HG03108 (cell line): ENCODE measurements at regions not wholly inside any gene's neighbourhood (a gene's known extent, or its start where the extent isn't known, plus 50 kb on each side); places are given as distances from the start of the nearest gene placed in this dataset.

Source experiments
- ATAC-seq: cut with Tn5 transposase; IDR thresholded peaks from one replicate; pipeline ENCODE4 v1.9.1; 2021; ENCODE audit warnings: moderate library complexity; ENCODE audit not compliant: unreplicated experiment

DNA sequence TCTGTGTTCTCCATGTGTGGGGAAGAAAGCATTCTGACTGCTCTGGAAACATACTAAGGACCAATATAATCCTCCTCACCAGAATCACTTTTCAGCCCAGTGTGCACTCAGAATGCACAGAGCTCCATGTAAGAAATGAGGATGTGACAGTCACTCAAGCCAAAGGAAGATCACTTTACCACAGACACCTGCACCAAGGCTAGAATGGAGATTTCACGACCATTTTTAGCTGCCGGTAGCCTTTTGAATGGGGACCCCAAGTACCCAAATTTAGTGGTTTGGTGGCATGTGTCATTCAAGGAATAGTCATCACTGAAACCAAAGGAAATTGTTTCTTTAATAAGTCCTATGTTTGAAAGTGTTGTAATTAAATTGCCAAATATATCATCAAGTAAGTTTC is 613.2 kb upstream of the ACVR2A start:
- ATAC-seq: peak; percentile 70

- ATAC-seq: no peak
Measured at GRCh38 chr2:147231081-147231480, 613.7 kb upstream of the ACVR2A start.

- no peak for ATAC-seq
Measured at GRCh38 chr2:147227313-147227712, 617.5 kb upstream of the ACVR2A start.

DNA sequence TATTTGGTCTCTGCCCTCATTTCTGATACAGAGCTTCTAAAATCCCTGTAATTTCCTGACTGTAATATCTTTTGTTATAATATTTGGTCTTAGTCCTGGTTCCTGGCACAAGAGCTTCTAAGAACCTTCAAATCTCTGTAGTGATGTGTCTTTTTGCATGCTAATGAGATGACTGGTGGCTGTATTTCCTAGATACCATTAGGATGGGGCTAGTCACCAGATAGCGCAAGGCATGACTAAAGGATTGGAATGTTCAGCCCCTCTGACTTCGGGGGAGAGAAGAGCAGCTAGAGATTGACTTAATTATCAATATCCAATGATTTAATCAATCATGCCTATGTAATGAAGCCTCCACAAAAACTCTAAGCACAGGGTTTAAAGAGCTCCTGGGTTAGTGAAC is 620.8 kb upstream of the ACVR2A start:
- ATAC-seq: no peak

DNA sequence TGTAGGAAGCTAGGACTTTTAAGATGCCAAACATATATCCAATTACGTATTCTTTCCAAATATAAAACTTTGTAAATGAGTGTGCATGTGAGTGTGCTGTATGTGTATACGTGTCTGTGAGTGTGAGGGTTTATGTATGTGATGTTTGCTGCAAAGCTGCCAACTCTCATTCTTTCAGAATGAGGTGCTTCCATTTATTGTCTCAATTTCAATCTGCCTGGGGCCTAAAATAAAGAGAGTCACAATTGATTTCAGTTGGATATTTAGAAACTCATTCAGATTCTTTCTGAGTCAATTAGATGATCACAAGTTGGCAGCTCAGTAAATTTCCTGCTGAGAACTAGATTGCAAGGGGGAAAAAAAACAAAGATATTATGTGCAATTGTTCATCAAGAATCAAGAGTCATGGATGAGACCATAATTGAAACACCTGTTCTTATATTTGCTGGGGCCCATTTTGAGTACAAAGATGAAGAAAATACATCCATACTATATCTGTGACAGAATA is 621.2 kb upstream of the ACVR2A start:
- ATAC-seq: no peak

DNA sequence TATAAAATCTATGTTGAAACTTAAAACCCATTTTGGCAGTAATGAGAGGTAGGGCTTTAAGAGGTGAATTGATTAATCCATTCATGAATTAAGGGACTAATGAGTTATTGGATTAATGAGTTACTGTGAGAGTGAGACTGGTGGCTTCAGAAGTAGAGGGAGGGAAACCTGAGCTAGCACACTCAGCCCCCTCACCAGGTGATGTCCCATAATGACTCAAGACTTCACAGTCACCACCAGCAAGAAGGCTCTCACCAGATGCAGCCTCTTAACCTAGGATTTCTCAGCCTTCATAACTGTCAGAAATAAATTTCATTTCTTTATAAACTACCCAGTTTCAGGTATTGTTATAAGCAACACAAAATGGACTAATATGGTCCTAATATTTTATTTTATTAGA is 621.7 kb upstream of the ACVR2A start:
- no peak for ATAC-seq

DNA sequence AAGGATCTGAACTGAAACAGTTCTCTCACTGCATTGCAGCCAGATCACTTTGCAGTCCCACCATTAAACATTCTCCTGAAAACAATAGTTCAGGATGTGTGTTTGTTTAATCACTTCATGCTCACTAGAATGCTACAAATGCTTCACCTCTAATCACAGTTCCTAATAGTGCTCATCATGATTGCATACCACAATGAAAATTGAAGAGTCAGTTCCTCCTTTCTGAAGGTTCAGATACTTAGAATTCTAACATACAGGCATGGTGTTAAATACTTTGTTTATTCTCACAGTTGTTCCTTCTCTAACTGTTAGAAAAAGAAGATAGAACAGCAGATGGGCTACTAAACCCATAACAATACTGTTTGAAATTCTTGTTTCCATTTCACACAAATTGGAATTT is 622.3 kb upstream of the ACVR2A start:
- ATAC-seq: no peak

GRCh38 chr2:147214914-147215313 is 629.9 kb upstream of the ACVR2A start:
- no peak for ATAC-seq

DNA sequence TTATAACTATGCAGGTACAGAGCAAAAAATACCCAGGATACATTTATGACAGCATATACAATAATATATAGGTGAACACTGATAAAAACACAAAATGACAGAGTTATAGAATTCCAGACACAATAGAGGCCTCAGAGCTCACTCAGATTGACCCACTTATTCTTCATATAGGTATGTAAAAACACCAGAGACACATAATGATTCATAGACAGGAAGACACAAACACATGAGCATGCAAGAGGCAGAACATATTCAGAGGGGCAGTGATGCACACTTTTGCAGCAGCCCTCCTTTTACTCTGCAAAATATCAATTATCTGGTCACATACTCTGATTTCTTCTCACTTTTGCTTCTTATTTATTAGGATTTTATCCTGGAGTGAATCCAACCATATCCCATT is 633.3 kb upstream of the ACVR2A start:
- ATAC-seq: no peak

DNA sequence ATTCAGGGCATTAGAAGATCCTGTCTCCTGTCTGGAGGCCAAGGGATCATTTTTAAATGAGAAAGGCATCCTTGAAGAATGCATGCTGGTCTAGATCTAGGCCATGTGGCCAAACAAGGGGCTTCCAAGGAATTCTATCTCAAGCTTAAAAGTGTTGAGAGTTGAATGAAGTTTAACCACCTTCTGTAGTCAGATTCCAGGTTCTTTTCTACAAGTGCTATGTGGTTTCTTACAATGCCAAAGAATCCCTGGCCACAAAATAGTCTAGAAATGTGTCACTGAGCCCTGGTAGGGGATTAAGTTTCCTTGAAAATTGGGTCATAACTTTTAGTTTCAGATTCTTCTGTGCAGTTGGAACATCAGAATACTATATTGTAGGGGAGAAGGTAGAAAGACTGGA is 640.7 kb upstream of the ACVR2A start:
- no peak for ATAC-seq

DNA sequence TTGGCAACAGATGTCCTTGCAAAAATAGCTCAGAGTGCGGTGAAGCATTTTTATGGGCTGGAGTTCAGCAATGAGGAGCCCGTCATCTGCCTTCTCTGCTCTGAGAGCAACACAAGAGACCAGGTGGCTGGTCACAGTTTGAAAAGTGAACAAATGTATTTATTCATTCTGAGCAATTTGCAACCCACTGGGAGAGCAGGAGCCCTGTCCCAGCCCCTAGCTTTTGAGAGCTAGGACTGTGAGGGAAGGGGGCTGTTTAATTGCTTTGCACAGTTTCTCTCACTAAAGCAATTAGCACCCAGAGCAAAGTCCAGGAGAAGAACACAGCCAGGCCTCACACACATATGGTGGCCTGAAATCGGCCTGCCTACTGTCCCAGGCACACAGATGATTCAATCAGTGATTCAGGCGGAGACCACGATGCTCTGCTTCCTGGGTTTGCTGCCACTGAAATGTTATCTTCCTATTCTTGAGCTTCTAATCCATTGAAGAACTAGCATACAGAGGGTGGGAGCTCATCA is 646.1 kb upstream of the ACVR2A start:
- no peak for ATAC-seq

DNA sequence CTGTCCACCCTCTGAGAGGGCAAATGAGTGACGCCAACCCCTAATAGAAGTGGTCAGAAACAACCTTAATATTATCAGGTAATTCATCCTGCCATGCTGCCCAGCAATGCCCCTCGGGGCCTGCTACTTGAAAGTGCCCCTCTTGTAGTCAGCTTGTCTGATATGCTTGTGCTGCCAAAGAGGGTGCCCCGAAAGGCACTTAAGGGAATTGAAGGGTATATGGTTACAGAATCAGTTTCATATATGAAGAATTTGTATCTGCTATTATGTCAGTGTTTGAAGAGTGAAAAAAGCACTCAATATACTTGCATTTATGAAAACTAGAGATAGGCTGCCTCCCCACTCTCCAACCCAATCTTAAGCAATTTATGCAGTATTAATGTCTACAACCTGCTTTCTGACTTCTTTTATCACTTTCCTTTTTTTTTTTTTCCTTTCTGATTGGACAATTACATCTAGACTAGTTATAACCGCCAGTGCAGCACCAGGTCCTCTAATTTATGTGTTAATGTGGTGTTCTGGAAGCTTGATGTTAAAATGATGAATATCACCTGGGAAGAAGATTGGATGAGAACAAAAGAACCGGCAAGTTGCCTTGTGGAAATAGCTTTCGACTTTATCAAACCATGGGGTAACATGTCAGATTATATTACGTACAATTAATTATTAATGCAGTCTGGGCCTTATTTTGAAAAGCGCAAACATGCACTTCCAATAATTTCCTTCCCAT is 646.9 kb upstream of the ACVR2A start:
- no peak for ATAC-seq

- peak; percentile 74 for ATAC-seq
Measured at GRCh38 chr2:147182260-147182659, 662.6 kb upstream of the ACVR2A start.

- ATAC-seq: peak; percentile 53
Measured at GRCh38 chr2:147181351-147182029, 663.3 kb upstream of the ACVR2A start.

GRCh38 chr2:147177071-147177857 is 667.6 kb upstream of the ACVR2A start:
- ATAC-seq: no peak

DNA sequence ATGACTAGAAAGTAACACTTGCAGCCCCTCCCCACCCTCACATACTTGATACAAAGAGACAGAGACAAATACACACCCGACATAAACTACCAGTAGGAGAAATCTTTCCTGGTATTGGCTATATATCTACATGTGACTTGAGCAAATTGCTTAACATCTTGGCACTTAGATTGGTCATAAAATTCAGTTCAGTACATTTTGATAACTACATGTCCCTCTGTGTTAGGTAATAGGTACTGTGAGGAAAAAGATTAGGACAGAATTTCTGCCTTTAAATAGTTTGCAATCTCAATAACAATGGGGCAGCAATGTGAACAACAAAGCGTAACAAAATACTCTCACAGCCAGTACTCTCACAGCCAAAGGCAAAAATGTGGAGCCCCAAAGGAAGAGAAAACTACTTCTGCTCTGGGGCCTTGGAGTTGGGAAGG is 670.0 kb upstream of the ACVR2A start:
- ATAC-seq: no peak

DNA sequence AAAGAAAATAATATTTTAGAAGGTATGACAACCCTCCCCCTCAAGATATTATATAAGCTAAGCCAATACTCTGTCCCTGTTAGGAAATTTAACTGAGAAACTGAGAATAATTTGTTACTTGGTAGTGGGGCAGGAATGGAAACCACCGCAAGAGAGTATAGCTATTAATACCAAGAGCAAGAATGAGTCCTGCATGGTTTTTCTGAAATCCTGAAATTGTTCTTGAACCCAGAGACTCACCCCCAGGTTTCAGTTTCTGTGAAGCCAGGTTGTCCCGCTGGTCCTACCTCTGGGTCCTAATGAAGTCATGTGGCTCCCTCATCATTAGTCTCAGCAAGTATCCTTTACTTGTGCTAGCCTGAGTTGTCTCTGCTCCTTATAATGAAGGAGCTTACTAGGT is 671.0 kb upstream of the ACVR2A start:
- ATAC-seq: no peak

DNA sequence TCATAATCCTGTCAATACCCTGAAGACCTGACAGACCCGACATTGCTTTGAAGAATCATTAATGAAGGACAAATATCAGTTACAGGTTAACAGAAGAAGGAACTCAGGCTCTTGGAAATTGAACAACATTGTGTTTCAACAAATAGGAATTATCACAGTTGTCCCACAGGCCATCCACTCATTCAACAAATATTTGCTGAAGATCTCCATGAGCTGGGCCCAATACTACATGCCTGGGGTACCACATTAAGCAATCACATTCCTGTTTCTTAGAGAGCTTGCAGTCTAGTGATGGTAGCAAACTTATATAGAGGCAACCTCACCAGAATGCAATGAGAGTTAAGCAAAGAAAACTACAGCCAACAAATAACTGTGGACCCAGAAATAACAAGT is 671.6 kb upstream of the ACVR2A start:
- no peak for ATAC-seq

DNA sequence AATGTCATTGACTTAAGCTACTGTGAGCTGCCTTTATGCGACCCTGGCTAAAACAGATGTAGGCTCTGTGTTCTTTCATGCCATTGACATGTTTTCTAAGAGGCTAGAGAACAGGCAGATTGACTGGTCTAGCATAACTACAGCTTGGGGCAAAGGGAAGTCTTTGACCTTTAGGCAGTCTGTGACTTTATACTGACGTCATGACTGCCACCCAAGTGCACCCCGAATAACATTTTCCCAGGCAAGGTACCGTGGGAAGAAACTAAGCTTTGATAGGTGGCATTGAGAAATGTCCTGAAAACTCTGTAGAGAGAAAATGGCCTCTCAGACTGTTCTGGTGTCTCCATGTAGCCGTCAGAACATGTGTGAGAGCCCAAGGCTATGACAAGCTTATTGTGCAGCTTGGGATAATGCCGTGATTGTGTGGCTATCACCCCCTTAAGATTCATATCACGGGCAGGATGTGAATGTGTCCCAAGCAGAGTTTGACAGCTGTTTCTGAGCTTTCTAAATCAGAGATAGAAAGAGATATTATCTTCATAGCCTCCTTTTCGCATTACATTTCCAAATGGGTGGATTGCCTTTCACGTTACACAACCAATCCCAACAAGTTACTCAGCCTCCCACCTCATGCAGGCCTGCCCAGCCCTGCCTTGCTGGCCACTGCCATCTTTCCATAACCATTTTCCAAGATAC is 672.2 kb upstream of the ACVR2A start:
- ATAC-seq: no peak

DNA sequence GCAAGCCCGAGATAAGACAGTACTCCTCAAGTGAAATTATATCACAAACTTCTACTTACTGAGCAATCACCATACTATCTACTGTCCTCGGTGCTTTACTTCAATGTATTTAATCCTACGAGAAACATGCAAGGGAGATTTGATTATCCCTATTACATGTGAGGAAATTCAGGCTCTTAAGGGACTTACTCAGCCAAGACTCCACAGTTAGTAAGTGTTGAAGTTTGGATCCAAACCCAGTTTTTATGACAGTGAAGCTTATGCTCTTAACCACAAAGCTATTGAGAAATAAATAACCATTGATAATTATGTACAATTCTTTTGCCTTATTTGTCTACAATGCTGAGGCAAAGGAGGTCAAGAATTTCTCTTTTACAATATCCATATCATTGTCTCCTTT is 672.9 kb upstream of the ACVR2A start:
- no peak for ATAC-seq

GRCh38 chr2:147170932-147171331 is 673.9 kb upstream of the ACVR2A start:
- no peak for ATAC-seq
